ENCODE measurements at regions not wholly inside any gene's neighbourhood (a gene's known extent, or its start where the extent isn't known, plus 50 kb on each side); places are given as distances from the start of the nearest gene placed in this dataset.
A peak's percentile ranks its signal among the peaks of the same experiment; 100 is the strongest.

DNA sequence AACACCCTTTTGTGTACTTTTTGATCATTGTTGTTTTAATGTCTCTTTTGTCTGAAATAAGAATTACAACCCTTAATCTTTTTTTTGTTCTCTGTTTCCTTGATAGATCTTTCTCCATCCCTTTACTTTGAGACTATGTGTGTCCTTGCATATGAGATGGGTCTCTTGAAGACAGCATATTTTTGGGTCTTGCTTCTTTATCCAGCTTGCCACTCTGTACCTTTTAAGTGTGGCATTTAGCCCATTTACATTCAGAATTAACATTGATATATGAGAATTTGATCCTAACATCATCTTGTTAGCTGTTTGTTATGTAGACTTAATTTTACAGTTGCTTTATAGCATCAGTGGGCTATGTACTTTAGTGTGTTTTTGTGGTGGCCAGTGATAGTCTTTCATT lies 382.5 kb downstream of the MED10 start:
- H3K27ac ChIP-seq (ENCODE audit: extremely low read depth, low read depth, low read length), result no peak overlapping the region
- POLR2A ChIA-PET, result no interaction called here
- H3K36me3 ChIP-seq (ENCODE audit: control insufficient read depth in 2 of 2, insufficient read depth in 1 of 2, low read length in 2 of 2), result no peaks in the 10 kb centered on the region
- H3K4me1 ChIP-seq (ENCODE audit: control insufficient read depth, insufficient read depth, low read length), result no peaks in the 10 kb centered on the region
- TF ChIP-seq ZNF335 (tag by site-specific recombination; conservative IDR thresholded peaks at IDR 0.05) (no peak), SETDB1 (IDR thresholded peaks at IDR 0.05; ENCODE audit: insufficient read length, low read length) (peak; percentile 76), ZNF529 (tag by site-specific recombination; IDR thresholded peaks at IDR 0.05; ENCODE audit: insufficient replicate concordance) (peak; percentile 80), ZNF707 (tag by site-specific recombination; IDR thresholded peaks at IDR 0.05) (no peak)
- no peaks in the 10 kb centered on the region for H3K9me3 ChIP-seq (ENCODE audit: control insufficient read depth, insufficient read depth, low read depth, low read length)
- CTCF ChIA-PET, result no interaction called here
- H3K4me3 ChIP-seq (ENCODE audit: low read depth, low read length), result no peak overlapping the region

DNA sequence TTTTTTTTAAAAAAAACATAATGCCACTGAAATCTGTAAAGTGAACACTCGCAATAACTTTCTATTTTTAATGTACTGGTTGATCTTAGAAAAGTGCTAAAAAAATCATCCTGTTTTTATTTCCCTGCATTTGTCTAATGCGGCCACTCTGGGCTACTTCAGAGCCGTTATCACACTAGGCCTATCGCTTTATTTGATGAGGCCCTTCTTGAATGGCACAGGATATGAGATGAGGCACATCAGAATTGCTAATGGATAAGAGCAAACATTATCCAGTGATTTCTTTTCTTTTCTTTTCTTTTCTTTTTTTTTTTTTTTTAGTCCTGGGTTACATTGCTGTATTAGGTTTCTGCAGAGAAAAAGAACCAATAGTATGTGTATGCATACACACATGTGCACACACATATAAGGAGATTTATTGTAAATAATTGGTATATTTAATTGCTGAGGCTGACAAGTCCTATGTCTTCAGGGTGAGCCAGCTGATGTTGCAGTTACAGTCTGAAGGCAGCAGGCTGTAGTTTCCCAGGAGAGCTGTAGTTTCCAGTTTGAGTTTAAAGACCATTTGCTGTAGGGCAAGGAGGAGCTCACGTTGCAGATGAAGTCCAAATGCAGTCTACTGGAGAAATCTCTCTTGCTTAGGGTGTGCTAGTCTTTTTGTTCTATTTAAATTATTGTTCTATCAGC lies 391.7 kb downstream of the MED10 start:
- TF ChIP-seq ZNF354C (tag by site-specific recombination; IDR thresholded peaks at IDR 0.05; ENCODE audit: borderline replicate concordance, low read depth) (no peak), ZNF324 (tag by site-specific recombination; IDR thresholded peaks at IDR 0.05) (no peak)
- ChIA-PET CTCF (no interaction called here), POLR2A (no interaction called here)
- H3K36me3 ChIP-seq (ENCODE audit: control insufficient read depth in 2 of 2, insufficient read depth in 1 of 2, low read length in 2 of 2), result no peaks in the 10 kb centered on the region
- H3K4me1 ChIP-seq (ENCODE audit: control insufficient read depth, insufficient read depth, low read length), result no peaks in the 10 kb centered on the region
- no peak overlapping the region for H3K27ac ChIP-seq (ENCODE audit: extremely low read depth, low read depth, low read length)
- no peaks in the 10 kb centered on the region for H3K9me3 ChIP-seq (ENCODE audit: control insufficient read depth, insufficient read depth, low read depth, low read length)
- no peak overlapping the region for H3K4me3 ChIP-seq (ENCODE audit: low read depth, low read length)

DNA sequence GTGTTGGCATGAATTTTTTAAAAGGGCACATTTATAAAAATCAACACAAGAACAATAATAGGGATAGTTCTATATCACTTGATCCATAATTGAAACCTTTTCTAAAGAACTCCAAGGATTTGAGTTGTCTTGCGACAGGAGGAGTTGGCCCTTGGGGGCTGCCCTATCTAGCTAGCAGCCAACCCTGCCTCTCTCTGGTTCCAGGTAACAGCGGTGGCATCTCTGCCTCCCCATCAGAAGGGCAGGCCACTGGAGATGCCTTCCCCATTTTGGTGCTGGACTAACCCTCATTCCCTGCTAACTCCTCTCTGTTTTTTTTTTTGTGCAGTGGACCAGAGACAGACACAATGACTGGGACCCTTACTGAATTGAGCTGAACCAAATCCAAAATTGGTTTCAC lies 393.0 kb downstream of the MED10 start:
- ChIA-PET CTCF (no interaction called here), POLR2A (no interaction called here)
- no peak for TF ChIP-seq ZNF121 (tag by site-specific recombination; IDR thresholded peaks at IDR 0.05)
- TF ChIP-seq ZNF701 (tag by site-specific recombination; IDR thresholded peaks at IDR 0.05), result no peak
- no peak for TF ChIP-seq ZNF610 (tag by site-specific recombination; IDR thresholded peaks at IDR 0.05; ENCODE audit: borderline replicate concordance)
- TF ChIP-seq, protein P1, sequence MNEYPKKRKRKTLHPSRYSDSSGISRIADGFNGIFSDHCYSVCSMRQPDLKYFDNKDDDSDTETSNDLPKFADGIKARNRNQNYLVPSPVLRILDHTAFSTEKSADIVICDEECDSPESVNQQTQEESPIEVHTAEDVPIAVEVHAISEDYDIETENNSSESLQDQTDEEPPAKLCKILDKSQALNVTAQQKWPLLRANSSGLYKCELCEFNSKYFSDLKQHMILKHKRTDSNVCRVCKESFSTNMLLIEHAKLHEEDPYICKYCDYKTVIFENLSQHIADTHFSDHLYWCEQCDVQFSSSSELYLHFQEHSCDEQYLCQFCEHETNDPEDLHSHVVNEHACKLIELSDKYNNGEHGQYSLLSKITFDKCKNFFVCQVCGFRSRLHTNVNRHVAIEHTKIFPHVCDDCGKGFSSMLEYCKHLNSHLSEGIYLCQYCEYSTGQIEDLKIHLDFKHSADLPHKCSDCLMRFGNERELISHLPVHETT (tag by site-specific recombination; IDR thresholded peaks at IDR 0.05), result no peak
- TF ChIP-seq SCRT1 (tag by site-specific recombination; IDR thresholded peaks at IDR 0.05; ENCODE audit: borderline replicate concordance), result no peak
- TF ChIP-seq, protein P2, sequence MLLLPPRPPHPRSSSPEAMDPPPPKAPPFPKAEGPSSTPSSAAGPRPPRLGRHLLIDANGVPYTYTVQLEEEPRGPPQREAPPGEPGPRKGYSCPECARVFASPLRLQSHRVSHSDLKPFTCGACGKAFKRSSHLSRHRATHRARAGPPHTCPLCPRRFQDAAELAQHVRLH (tag by site-specific recombination; IDR thresholded peaks at IDR 0.05), result no peak
- TF ChIP-seq ZBTB1 (tag by site-specific recombination; IDR thresholded peaks at IDR 0.05), result no peak
- TF ChIP-seq, protein P3, sequence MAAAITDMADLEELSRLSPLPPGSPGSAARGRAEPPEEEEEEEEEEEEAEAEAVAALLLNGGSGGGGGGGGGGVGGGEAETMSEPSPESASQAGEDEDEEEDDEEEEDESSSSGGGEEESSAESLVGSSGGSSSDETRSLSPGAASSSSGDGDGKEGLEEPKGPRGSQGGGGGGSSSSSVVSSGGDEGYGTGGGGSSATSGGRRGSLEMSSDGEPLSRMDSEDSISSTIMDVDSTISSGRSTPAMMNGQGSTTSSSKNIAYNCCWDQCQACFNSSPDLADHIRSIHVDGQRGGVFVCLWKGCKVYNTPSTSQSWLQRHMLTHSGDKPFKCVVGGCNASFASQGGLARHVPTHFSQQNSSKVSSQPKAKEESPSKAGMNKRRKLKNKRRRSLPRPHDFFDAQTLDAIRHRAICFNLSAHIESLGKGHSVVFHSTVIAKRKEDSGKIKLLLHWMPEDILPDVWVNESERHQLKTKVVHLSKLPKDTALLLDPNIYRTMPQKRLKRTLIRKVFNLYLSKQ (tag by site-specific recombination; IDR thresholded peaks at IDR 0.05; ENCODE audit: borderline replicate concordance), result no peak
- no peak for TF ChIP-seq ZNF670 (tag by site-specific recombination; IDR thresholded peaks at IDR 0.05; ENCODE audit: low read depth)
- TF ChIP-seq HOXA7 (CRISPR knock-in tag; IDR thresholded peaks at IDR 0.05; ENCODE audit: borderline replicate concordance), result no peak
- no peak for TF ChIP-seq ZNF571 (tag by site-specific recombination; IDR thresholded peaks at IDR 0.05)
- no peak for TF ChIP-seq ZNF274 (IDR thresholded peaks at IDR 0.05; ENCODE audit: low read length)
- TF ChIP-seq ZNF274 (tag by site-specific recombination; IDR thresholded peaks at IDR 0.05; ENCODE audit: borderline replicate concordance), result no peak
- no peak for TF ChIP-seq ZNF623 (tag by site-specific recombination; IDR thresholded peaks at IDR 0.05)
- TF ChIP-seq, protein P4, sequence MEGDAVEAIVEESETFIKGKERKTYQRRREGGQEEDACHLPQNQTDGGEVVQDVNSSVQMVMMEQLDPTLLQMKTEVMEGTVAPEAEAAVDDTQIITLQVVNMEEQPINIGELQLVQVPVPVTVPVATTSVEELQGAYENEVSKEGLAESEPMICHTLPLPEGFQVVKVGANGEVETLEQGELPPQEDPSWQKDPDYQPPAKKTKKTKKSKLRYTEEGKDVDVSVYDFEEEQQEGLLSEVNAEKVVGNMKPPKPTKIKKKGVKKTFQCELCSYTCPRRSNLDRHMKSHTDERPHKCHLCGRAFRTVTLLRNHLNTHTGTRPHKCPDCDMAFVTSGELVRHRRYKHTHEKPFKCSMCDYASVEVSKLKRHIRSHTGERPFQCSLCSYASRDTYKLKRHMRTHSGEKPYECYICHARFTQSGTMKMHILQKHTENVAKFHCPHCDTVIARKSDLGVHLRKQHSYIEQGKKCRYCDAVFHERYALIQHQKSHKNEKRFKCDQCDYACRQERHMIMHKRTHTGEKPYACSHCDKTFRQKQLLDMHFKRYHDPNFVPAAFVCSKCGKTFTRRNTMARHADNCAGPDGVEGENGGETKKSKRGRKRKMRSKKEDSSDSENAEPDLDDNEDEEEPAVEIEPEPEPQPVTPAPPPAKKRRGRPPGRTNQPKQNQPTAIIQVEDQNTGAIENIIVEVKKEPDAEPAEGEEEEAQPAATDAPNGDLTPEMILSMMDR (tag by site-specific recombination; IDR thresholded peaks at IDR 0.05), result no peak
- TF ChIP-seq, protein P5, sequence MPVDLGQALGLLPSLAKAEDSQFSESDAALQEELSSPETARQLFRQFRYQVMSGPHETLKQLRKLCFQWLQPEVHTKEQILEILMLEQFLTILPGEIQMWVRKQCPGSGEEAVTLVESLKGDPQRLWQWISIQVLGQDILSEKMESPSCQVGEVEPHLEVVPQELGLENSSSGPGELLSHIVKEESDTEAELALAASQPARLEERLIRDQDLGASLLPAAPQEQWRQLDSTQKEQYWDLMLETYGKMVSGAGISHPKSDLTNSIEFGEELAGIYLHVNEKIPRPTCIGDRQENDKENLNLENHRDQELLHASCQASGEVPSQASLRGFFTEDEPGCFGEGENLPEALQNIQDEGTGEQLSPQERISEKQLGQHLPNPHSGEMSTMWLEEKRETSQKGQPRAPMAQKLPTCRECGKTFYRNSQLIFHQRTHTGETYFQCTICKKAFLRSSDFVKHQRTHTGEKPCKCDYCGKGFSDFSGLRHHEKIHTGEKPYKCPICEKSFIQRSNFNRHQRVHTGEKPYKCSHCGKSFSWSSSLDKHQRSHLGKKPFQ (tag by site-specific recombination; IDR thresholded peaks at IDR 0.05), result no peak
- no peak for TF ChIP-seq ZNF223 (tag by site-specific recombination; IDR thresholded peaks at IDR 0.05)
- no peak for TF ChIP-seq ZNF391 (tag by site-specific recombination; IDR thresholded peaks at IDR 0.05; ENCODE audit: borderline replicate concordance, low read depth)
- TF ChIP-seq ZNF654 (tag by site-specific recombination; IDR thresholded peaks at IDR 0.05; ENCODE audit: low read depth), result no peak
- TF ChIP-seq ZNF114 (tag by site-specific recombination; IDR thresholded peaks at IDR 0.05), result no peak

More for the DNA sequence above, 393.0 kb downstream of the MED10 start:
- H3K9me3 ChIP-seq (ENCODE audit: control insufficient read depth, insufficient read depth, low read depth, low read length), result no peaks in the 10 kb centered on the region
- no peak overlapping the region for H3K27ac ChIP-seq (ENCODE audit: extremely low read depth, low read depth, low read length)
- H3K36me3 ChIP-seq (ENCODE audit: control insufficient read depth in 2 of 2, insufficient read depth in 1 of 2, low read length in 2 of 2), result no peaks in the 10 kb centered on the region
- no peaks in the 10 kb centered on the region for H3K4me1 ChIP-seq (ENCODE audit: control insufficient read depth, insufficient read depth, low read length)
- H3K4me3 ChIP-seq (ENCODE audit: low read depth, low read length), result no peak overlapping the region
